PC-3 (cell line): ENCODE measurements at regions not wholly inside any gene's neighbourhood (a gene's known extent, or its start where the extent isn't known, plus 50 kb on each side); places are given as distances from the start of the nearest gene placed in this dataset.

ENCODE experiments used
- CTCF ChIP-seq: fragments of 300-600 bp; sonication (generic); conservative IDR thresholded peaks from 2 replicates; pipeline ENCODE4 v1.5.1; 2017; ENCODE audit warnings: antibody characterized with exemption, low read depth, mild to moderate bottlenecking, low read length
- EZH2 ChIP-seq: fragments of 300-600 bp; sonication (generic); IDR thresholded peaks from one replicate; pipeline ENCODE4 v1.6.1; 2017; ENCODE audit warnings: antibody characterized with exemption, mild to moderate bottlenecking, low read length; ENCODE audit not compliant: unreplicated experiment
- EZH2phosphoT487 ChIP-seq: fragments of 300-600 bp; sonication (generic); IDR thresholded peaks from 2 replicates; pipeline ENCODE4 v1.6.1; 2018; ENCODE audit warnings: mild to moderate bottlenecking, antibody characterized with exemption, low read length, borderline replicate concordance

- TF ChIP-seq EZH2phosphoT487, result no peak
- no peak for TF ChIP-seq EZH2
- TF ChIP-seq CTCF, result no peak
Observed at GRCh38 chr9:115300116-115300515, 182.2 kb upstream of the TNC start.
